NT2/D1 (cell line): ENCODE measurements at regions not wholly inside any gene's neighbourhood (a gene's known extent, or its start where the extent isn't known, plus 50 kb on each side); places are given as distances from the start of the nearest gene placed in this dataset.

ENCODE experiments used
- SUZ12 ChIP-seq: IDR thresholded peaks from 2 replicates; pipeline ENCODE4 v1.6.1; 2011; ENCODE audit not compliant: insufficient read length, insufficient read depth; ENCODE audit errors: extremely low read depth
- YY1 ChIP-seq: IDR thresholded peaks from 2 replicates; pipeline ENCODE4 v1.6.1; 2011; ENCODE audit not compliant: insufficient read length, insufficient read depth

GRCh38 chr2:120402067-120402433, 56.1 kb downstream of the INHBB start:
- TF ChIP-seq YY1 (no peak), SUZ12 (no peak)
